HG03460 (cell line): ENCODE measurements at regions not wholly inside any gene's neighbourhood (a gene's known extent, or its start where the extent isn't known, plus 50 kb on each side); places are given as distances from the start of the nearest gene placed in this dataset.

Experiments
- ATAC-seq: cut with Tn5 transposase; IDR thresholded peaks from one replicate; pipeline ENCODE4 v1.9.1; 2021; ENCODE audit not compliant: unreplicated experiment

DNA sequence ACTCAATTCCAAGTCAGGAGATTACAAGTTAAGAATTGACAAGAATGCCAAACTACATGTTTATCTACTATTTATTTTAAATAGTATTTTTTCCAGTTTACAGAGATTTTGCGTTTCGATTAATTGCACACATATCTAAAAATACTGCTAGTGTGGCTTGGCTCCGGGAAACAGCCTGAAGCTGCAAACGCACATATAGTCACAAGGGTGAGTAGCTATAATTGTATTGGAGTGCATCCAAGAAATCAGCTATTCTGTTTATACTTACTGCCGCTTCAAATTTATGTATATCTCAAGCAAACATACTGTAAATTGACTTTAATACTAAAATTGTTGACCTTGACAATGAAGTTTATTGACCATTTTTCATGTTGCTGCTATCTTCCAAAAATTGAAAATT, 77.0 kb upstream of the PLSCR5 start:
- no peak for ATAC-seq

DNA sequence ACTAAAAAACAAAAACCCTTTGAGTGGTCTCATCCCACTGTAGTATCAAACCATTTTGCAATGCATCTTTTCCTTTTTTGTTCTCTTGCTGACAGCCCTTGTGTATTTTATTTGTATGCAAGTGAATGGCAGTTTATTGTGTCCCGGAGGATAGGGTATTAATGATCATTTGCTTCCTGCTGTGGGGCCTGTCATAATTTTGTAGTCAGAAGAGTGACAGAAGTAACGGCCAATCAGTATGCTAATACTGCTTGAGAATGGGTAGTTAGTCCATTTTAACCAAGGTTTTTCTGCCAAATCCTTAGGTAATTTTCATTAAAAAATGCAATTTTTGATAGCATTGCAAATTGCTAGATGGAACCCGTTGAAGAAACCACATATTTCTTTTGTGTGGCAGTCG, 75.5 kb upstream of the PLSCR5 start:
- no peak for ATAC-seq

DNA sequence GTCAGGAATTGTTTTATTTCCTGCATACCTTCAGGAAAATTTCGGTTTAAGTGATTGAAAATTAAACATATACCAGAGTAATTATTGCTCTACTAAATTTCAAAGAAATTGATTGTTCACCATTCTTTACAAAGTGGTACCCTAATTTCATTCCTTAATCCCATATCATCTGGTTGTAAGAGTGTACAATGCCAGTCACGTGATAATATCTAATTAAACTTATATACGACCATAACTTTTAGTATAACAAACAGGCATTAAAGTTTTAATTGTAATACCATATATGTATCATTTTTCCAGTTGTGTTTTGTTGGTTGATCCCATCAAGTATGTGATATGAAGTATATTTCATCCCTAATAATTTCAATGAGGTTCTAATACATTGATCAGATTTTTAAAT, 74.8 kb upstream of the PLSCR5 start:
- ATAC-seq = no peak

GRCh38 chr3:146679191-146679590, 74.0 kb upstream of the PLSCR5 start:
- no peak for ATAC-seq

- no peak for ATAC-seq
Measured at GRCh38 chr3:146672941-146673340, 67.8 kb upstream of the PLSCR5 start.

DNA sequence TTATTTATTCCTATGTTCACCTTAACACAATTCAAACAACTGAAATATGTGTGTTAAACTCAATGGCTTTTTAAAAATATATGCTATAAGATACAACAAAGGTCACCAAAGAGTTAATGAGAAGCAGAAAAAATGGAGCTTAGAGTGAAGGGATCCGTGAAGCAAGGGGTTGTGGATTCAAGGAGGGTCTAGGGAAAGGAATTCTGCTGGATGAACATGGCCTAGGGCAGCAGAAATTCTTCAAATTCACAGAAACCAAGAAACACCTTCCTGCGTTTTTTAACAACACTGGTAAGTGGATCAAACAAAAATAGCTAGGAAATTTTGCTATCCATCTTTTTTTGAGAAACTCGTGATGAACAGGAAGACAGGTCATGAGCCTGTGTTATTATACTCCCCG, 59.3 kb upstream of the PLSCR5 start:
- no peak for ATAC-seq

GRCh38 chr3:146658841-146659240, 53.7 kb upstream of the PLSCR5 start:
- ATAC-seq = no peak

GRCh38 chr3:146655333-146655996, 50.3 kb upstream of the PLSCR5 start:
- ATAC-seq = no peak
